PFSK-1 (cell line): ENCODE measurements at regions not wholly inside any gene's neighbourhood (a gene's known extent, or its start where the extent isn't known, plus 50 kb on each side); places are given as distances from the start of the nearest gene placed in this dataset.

Experiments
- FOXP2 ChIP-seq: optimal IDR thresholded peaks from 2 replicates; pipeline ENCODE3; 2011; ENCODE audit warnings: borderline replicate concordance, control low read depth, inconsistent platforms; ENCODE audit not compliant: insufficient read depth; ENCODE audit errors: extremely low read length, extremely low read depth
- POLR2AphosphoS5 ChIP-seq: IDR thresholded peaks from 2 replicates; pipeline ENCODE4 v1.6.1; 2012; ENCODE audit warnings: low read depth, mild to moderate bottlenecking, control low read depth, low read length, moderate library complexity
- REST ChIP-seq, 2 experiments: IDR thresholded peaks; 2 replicates each; pipeline versions ENCODE4 v1.6.1 to v1.8.0; 2011 to 2012; ENCODE audit warnings: low read depth in 2 of 2, low read length in 2 of 2, control low read depth in 1 of 2, inconsistent platforms in 1 of 2, mild to moderate bottlenecking in 1 of 2, moderate library complexity in 1 of 2; ENCODE audit not compliant: insufficient read depth in 1 of 2
- SIN3A ChIP-seq: IDR thresholded peaks from 2 replicates; pipeline ENCODE4 v1.6.1; 2012; ENCODE audit warnings: mild to moderate bottlenecking, low read length, moderate library complexity, borderline replicate concordance; ENCODE audit not compliant: insufficient read depth
- TAF1 ChIP-seq: IDR thresholded peaks from 2 replicates; pipeline ENCODE4 v1.6.1; 2012; ENCODE audit warnings: low read length, control low read depth, borderline replicate concordance; ENCODE audit not compliant: insufficient read depth

GRCh38 chr13:68063181-68063580 lies 833.0 kb upstream of the PCDH9 start:
- TF ChIP-seq FOXP2 (no peak), POLR2AphosphoS5 (no peak), SIN3A (no peak), REST (IDR thresholded peaks at IDR 0.05; ENCODE audit: insufficient read depth in 1 of 2, low read depth in 2 of 2, low read length in 2 of 2) (no peak), TAF1 (no peak)

GRCh38 chr13:68057836-68058235 lies 827.7 kb upstream of the PCDH9 start:
- TF ChIP-seq POLR2AphosphoS5, result no peak
- TF ChIP-seq REST (IDR thresholded peaks at IDR 0.05; ENCODE audit: insufficient read depth in 1 of 2, low read depth in 2 of 2, low read length in 2 of 2), result no peak
- TF ChIP-seq TAF1, result no peak
- TF ChIP-seq SIN3A, result no peak
- TF ChIP-seq FOXP2, result no peak

GRCh38 chr13:68056816-68057710 lies 826.9 kb upstream of the PCDH9 start:
- no peak for TF ChIP-seq TAF1
- no peak for TF ChIP-seq FOXP2
- no peak for TF ChIP-seq POLR2AphosphoS5
- no peak for TF ChIP-seq SIN3A
- TF ChIP-seq REST (IDR thresholded peaks at IDR 0.05; ENCODE audit: insufficient read depth in 1 of 2, low read depth in 2 of 2, low read length in 2 of 2), result no peak

GRCh38 chr13:68051910-68052309 lies 821.8 kb upstream of the PCDH9 start:
- no peak for TF ChIP-seq FOXP2
- no peak for TF ChIP-seq REST (IDR thresholded peaks at IDR 0.05; ENCODE audit: insufficient read depth in 1 of 2, low read depth in 2 of 2, low read length in 2 of 2)
- TF ChIP-seq POLR2AphosphoS5, result no peak
- TF ChIP-seq TAF1, result no peak
- TF ChIP-seq SIN3A, result no peak

- TF ChIP-seq FOXP2, result no peak
These were observed 820.6 kb upstream of the PCDH9 start for GRCh38 chr13:68050761-68051160.
